ENCODE measurements at regions not wholly inside any gene's neighbourhood (a gene's known extent, or its start where the extent isn't known, plus 50 kb on each side); places are given as distances from the start of the nearest gene placed in this dataset.

- H3K4me3 ChIP-seq: no peak overlapping the region
- no peaks in the 10 kb centered on the region for H4K20me1 ChIP-seq (ENCODE audit: insufficient read depth)
- BruUV-seq (replicated peaks): no TSS peak
- H3F3A ChIP-seq (ENCODE audit: insufficient read depth, low read depth): peaks cover 14% of the 10 kb centered on the region; the same call in 1 of the 2 replicates
- CTCF ChIA-PET: no interaction called here
- no peak for DNase-seq
- TF ChIP-seq CTCF (conservative IDR thresholded peaks at IDR 0.05): no peak
- TF ChIP-seq EZH2 (IDR thresholded peaks at IDR 0.05; ENCODE audit: low read depth): no peak
- H2AFZ ChIP-seq: no peak overlapping the region
- H3K4me1 ChIP-seq (replicated peaks; ENCODE audit: insufficient read depth): peaks cover 20% of the 10 kb centered on the region
- no peak overlapping the region for H3K27ac ChIP-seq
- no peaks in the 10 kb centered on the region for H3K9me3 ChIP-seq (ENCODE audit: insufficient read depth, low read depth)
- no peaks in the 10 kb centered on the region for H3K27me3 ChIP-seq (ENCODE audit: insufficient read depth, low read depth)
- no peaks in the 10 kb centered on the region for H3K36me3 ChIP-seq (ENCODE audit: low read depth)
- H3K4me2 ChIP-seq: no peak overlapping the region
- no peaks in the 10 kb centered on the region for H3K79me2 ChIP-seq (ENCODE audit: low read depth)
- POLR2A ChIA-PET (ENCODE audit: unreplicated experiment): no interaction called here
- no peaks in the 10 kb centered on the region; the same call in 1 of the 2 replicates for H3K9me2 ChIP-seq (ENCODE audit: insufficient read depth)
- intact Hi-C loops (cut with micrococcal nuclease; ENCODE audit: unreplicated experiment): no loop called here
These were observed 487.6 kb upstream of the MBL2 start for GRCh38 chr10:53260213-53260612.

- Histone ChIP-seq H3K36me3 (ENCODE audit: low read depth) (no peaks in the 10 kb centered on the region), H3K4me1 (replicated peaks; ENCODE audit: insufficient read depth) (peaks cover 20% of the 10 kb centered on the region), H3K4me2 (peak overlapping the region; percentile 28), H3K27ac (peak overlapping the region; percentile 65), H3K9me2 (ENCODE audit: insufficient read depth) (no peaks in the 10 kb centered on the region; the same call in 1 of the 2 replicates), H3K79me2 (ENCODE audit: low read depth) (no peaks in the 10 kb centered on the region), H3K27me3 (ENCODE audit: insufficient read depth, low read depth) (no peaks in the 10 kb centered on the region), H3F3A (ENCODE audit: insufficient read depth, low read depth) (peaks cover 14% of the 10 kb centered on the region; the same call in 1 of the 2 replicates), H2AFZ (no peak overlapping the region), H3K9me3 (ENCODE audit: insufficient read depth, low read depth) (no peaks in the 10 kb centered on the region; the same call in 1 of the 2 replicates), H4K20me1 (ENCODE audit: insufficient read depth) (no peaks in the 10 kb centered on the region), H3K4me3 (no peak overlapping the region)
- TF ChIP-seq CTCF (conservative IDR thresholded peaks at IDR 0.05) (no peak), EZH2 (IDR thresholded peaks at IDR 0.05; ENCODE audit: low read depth) (no peak)
- ChIA-PET POLR2A (ENCODE audit: unreplicated experiment) (interaction anchor here (0.5 to 0.6 kb wide), 2 partner anchors 368 to 390 kb away, joined by 8 to 15 read pairs; no protein-coding TSS in a partner anchor), CTCF (interaction anchor here (0.6 to 1.1 kb wide), 2 partner anchors 147 to 1027 kb away, joined by 3 to 4 read pairs; no protein-coding TSS in a partner anchor)
- peak; percentile 48 to 92 for DNase-seq
- intact Hi-C loops (cut with micrococcal nuclease; ENCODE audit: unreplicated experiment): loop anchor here (1.0 to 5.0 kb wide), 2 partner anchors 229 to 372 kb away; no protein-coding TSS in a partner anchor
- BruUV-seq (replicated peaks): no TSS peak
These were observed 484.0 kb upstream of the MBL2 start for GRCh38 chr10:53256623-53257022.

GRCh38 chr10:53255661-53256205 lies 483.1 kb upstream of the MBL2 start:
- ChIA-PET CTCF (no interaction called here), POLR2A (ENCODE audit: unreplicated experiment) (no interaction called here)
- no peak for TF ChIP-seq CTCF (conservative IDR thresholded peaks at IDR 0.05)
- TF ChIP-seq EZH2 (IDR thresholded peaks at IDR 0.05; ENCODE audit: low read depth): no peak
- Histone ChIP-seq H3K9me3 (ENCODE audit: insufficient read depth, low read depth) (no peaks in the 10 kb centered on the region; the same call in 1 of the 2 replicates), H3K4me3 (no peak overlapping the region), H3K36me3 (ENCODE audit: low read depth) (no peaks in the 10 kb centered on the region), H3K27me3 (ENCODE audit: insufficient read depth, low read depth) (no peaks in the 10 kb centered on the region), H3K4me1 (replicated peaks; ENCODE audit: insufficient read depth) (peaks cover 20% of the 10 kb centered on the region), H3K79me2 (ENCODE audit: low read depth) (no peaks in the 10 kb centered on the region), H2AFZ (no peak overlapping the region), H3K27ac (0 out of 2 replicates have a peak overlapping the region, but pooled peaks have one; percentile 65), H4K20me1 (ENCODE audit: insufficient read depth) (no peaks in the 10 kb centered on the region), H3K4me2 (no peak overlapping the region), H3F3A (ENCODE audit: insufficient read depth, low read depth) (peaks cover 14% of the 10 kb centered on the region; the same call in 1 of the 2 replicates), H3K9me2 (ENCODE audit: insufficient read depth) (no peaks in the 10 kb centered on the region; the same call in 1 of the 2 replicates)
- no peak for DNase-seq
- no TSS peak for BruUV-seq (replicated peaks)
- intact Hi-C loops (cut with micrococcal nuclease; ENCODE audit: unreplicated experiment): loop anchor here (1.0 to 5.0 kb wide), 2 partner anchors 228 to 371 kb away; no protein-coding TSS in a partner anchor
